ENCODE measurements at regions not wholly inside any gene's neighbourhood (a gene's known extent, or its start where the extent isn't known, plus 50 kb on each side); places are given as distances from the start of the nearest gene placed in this dataset.

DNA sequence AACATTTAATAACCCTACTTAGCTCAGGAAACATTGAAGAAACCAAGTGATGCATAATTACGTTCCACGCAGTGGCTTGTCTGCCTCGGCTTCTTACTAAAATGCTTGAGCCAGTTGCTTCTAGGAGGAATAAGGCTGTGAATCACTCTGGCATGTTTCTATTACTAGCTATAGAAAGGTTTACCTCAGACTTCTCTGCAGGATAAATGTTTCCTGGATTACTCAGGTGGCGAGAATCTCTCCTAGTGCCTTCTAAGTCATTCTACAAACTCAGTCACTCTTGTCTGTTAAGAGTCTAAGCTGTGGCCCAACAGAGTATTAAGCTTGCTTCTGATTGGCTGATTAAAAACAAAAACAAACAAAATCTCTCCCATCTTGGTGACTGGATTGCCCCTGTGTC, 92.0 kb upstream of the RALGPS2 start:
- TF ChIP-seq, protein P1, sequence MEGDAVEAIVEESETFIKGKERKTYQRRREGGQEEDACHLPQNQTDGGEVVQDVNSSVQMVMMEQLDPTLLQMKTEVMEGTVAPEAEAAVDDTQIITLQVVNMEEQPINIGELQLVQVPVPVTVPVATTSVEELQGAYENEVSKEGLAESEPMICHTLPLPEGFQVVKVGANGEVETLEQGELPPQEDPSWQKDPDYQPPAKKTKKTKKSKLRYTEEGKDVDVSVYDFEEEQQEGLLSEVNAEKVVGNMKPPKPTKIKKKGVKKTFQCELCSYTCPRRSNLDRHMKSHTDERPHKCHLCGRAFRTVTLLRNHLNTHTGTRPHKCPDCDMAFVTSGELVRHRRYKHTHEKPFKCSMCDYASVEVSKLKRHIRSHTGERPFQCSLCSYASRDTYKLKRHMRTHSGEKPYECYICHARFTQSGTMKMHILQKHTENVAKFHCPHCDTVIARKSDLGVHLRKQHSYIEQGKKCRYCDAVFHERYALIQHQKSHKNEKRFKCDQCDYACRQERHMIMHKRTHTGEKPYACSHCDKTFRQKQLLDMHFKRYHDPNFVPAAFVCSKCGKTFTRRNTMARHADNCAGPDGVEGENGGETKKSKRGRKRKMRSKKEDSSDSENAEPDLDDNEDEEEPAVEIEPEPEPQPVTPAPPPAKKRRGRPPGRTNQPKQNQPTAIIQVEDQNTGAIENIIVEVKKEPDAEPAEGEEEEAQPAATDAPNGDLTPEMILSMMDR (IDR thresholded peaks at IDR 0.05), result no peak
- no peak for TF ChIP-seq POLR2A (IDR thresholded peaks at IDR 0.05)

Measured in ovary (tissue), 3 donors.